Lower leg skin (tissue), 3 donors: ENCODE measurements at regions not wholly inside any gene's neighbourhood (a gene's known extent, or its start where the extent isn't known, plus 50 kb on each side); places are given as distances from the start of the nearest gene placed in this dataset.

Source experiments
- POLR2A ChIP-seq, 2 donors: fragments of 450-650 bp; IDR thresholded peaks; one replicate each; pipeline ENCODE4 v1.6.1; 2016 to 2017; ENCODE audit warnings: antibody characterized with exemption in 2 of 2, mild to moderate bottlenecking in 1 of 2, moderate library complexity in 1 of 2
- TF ChIP-seq, protein P1 (sequence below), 3 donors: fragments of 450-650 bp; IDR thresholded peaks; one replicate each; pipeline ENCODE4 v1.5.1; 2016; ENCODE audit warnings: antibody characterized with exemption in 3 of 3, mild to moderate bottlenecking in 3 of 3, moderate library complexity in 2 of 3

DNA sequence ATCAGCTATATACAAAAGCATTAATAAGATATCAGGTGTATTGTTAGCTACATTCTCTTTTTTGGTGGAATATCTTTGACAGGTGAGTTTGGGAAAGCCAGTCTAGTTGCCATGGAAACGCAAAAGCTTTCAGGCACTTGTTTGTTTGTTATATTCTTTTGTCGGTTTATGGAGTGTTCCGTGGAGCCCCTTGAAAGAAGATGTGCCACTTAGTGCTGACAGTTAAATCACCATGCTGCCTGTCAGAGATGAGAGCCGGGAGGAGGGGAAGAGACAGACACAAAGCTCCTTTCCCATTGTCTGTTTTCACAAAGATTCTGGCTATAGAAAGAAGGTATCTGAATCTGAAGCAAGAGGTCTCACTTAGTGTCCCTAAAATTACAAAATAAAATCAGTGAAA is 170.8 kb downstream of the SNAPC1 start:
- TF ChIP-seq, protein P1, sequence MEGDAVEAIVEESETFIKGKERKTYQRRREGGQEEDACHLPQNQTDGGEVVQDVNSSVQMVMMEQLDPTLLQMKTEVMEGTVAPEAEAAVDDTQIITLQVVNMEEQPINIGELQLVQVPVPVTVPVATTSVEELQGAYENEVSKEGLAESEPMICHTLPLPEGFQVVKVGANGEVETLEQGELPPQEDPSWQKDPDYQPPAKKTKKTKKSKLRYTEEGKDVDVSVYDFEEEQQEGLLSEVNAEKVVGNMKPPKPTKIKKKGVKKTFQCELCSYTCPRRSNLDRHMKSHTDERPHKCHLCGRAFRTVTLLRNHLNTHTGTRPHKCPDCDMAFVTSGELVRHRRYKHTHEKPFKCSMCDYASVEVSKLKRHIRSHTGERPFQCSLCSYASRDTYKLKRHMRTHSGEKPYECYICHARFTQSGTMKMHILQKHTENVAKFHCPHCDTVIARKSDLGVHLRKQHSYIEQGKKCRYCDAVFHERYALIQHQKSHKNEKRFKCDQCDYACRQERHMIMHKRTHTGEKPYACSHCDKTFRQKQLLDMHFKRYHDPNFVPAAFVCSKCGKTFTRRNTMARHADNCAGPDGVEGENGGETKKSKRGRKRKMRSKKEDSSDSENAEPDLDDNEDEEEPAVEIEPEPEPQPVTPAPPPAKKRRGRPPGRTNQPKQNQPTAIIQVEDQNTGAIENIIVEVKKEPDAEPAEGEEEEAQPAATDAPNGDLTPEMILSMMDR (IDR thresholded peaks at IDR 0.05): no peak
- TF ChIP-seq POLR2A (IDR thresholded peaks at IDR 0.05): no peak
